Panc1 (cell line): ENCODE measurements at regions not wholly inside any gene's neighbourhood (a gene's known extent, or its start where the extent isn't known, plus 50 kb on each side); places are given as distances from the start of the nearest gene placed in this dataset.
A peak's percentile ranks its signal among the peaks of the same experiment; 100 is the strongest.
"Not testable (repeated sequence)": the region's sequence is repeated elsewhere in the genome, so short reads cannot be mapped to it uniquely, and the experiment has no call there.

ENCODE experiments used
- ATAC-seq: fragments of 200-7000 bp; cut with Tn5 transposase; 2 replicates; pipeline ENCODE4 v1.9.1; 2020; ENCODE audit warnings: mild to moderate bottlenecking, moderate library complexity
- BruUV-seq: library from RNA; stranded (reverse); fragments of 400-500 nt; replicated peaks from 2 replicates; lab custom pipeline; 2021; lab: Mats Ljungman, UMichigan
- CTCF ChIA-PET: fragments of 300-600 bp; sonication (Branson Sonifier 250); formaldehyde crosslinking; loops from one replicate; lab custom pipeline; 2022; ENCODE audit warnings: antibody characterized with exemption; lab: Charles Lee
- POLR2A ChIA-PET: fragments of 300-600 bp; sonication (Branson Sonifier 250); formaldehyde crosslinking; loops from one replicate; lab custom pipeline; 2022; ENCODE audit warnings: antibody characterized with exemption; lab: Charles Lee
- DNase-seq: peaks from one replicate; pipeline ENCODE4 v3.0.0-alpha.2; 2010; ENCODE audit warnings: low read depth, low spot score
- H3K27ac ChIP-seq: 2 replicates; pipeline ENCODE4 v1.5.1; 2011; ENCODE audit warnings: mild to moderate bottlenecking, low read length, inconsistent platforms
- H3K27me3 ChIP-seq: fragments of 200-500 bp; sonication (Bioruptor generic); 2 replicates; pipeline ENCODE4 v1.6.0; 2014; ENCODE audit warnings: low read length, inconsistent platforms; ENCODE audit not compliant: control insufficient read depth, insufficient read depth
- H3K36me3 ChIP-seq: fragments of 200-500 bp; sonication (Bioruptor generic); 2 replicates; pipeline ENCODE4 v1.5.1; 2014; ENCODE audit warnings: inconsistent platforms, mild to moderate bottlenecking, low read length, moderate library complexity; ENCODE audit not compliant: control insufficient read depth, insufficient read depth
- H3K4me1 ChIP-seq: 2 replicates; pipeline ENCODE4 v1.5.1; 2011; ENCODE audit warnings: inconsistent platforms, mild to moderate bottlenecking, low read length, moderate library complexity; ENCODE audit not compliant: control insufficient read depth, insufficient read depth
- H3K4me3 ChIP-seq, 2 experiments: 2 replicates each; pipeline ENCODE4 v1.5.1; 2011 to 2012; ENCODE audit warnings: low read depth in 2 of 2, low read length in 2 of 2, mild to moderate bottlenecking in 2 of 2, inconsistent platforms in 1 of 2, moderate library complexity in 1 of 2
- H3K9me3 ChIP-seq: fragments of 200-500 bp; sonication (Bioruptor generic); 2 replicates; pipeline ENCODE4 v1.5.1; 2014; ENCODE audit warnings: low read depth, mild to moderate bottlenecking, inconsistent platforms, low read length, moderate library complexity; ENCODE audit not compliant: control insufficient read depth, insufficient read depth
- CTCF ChIP-seq: fragments of 450-650 bp; IDR thresholded peaks from 2 replicates; pipeline ENCODE4 v1.5.1; 2017; ENCODE audit warnings: mild to moderate bottlenecking
- POLR2AphosphoS5 ChIP-seq: IDR thresholded peaks from 2 replicates; pipeline ENCODE4 v1.6.1; 2012; ENCODE audit warnings: mild to moderate bottlenecking, low read depth, low read length, moderate library complexity
- REST ChIP-seq, 2 experiments: IDR thresholded peaks; 2 replicates each; pipeline ENCODE4 v1.6.1; 2011 to 2012; ENCODE audit warnings: low read depth in 2 of 2, control low read depth in 1 of 2, low read length in 1 of 2, mild to moderate bottlenecking in 1 of 2, moderate library complexity in 1 of 2; ENCODE audit not compliant: insufficient read depth in 1 of 2
- SIN3A ChIP-seq: IDR thresholded peaks from 2 replicates; pipeline ENCODE4 v1.6.1; 2012; ENCODE audit warnings: low read depth, mild to moderate bottlenecking, low read length, moderate library complexity, borderline replicate concordance; ENCODE audit not compliant: insufficient read depth
- TCF7L2 ChIP-seq: IDR thresholded peaks from 2 replicates; pipeline ENCODE4 v1.6.1; 2011; ENCODE audit warnings: mild to moderate bottlenecking, low read depth, low read length, inconsistent platforms
- in situ Hi-C: cut with HindIII; loops from 2 replicates; pipeline ENCODE4 v1.10.0; 2016; ENCODE audit warnings: low sequenced_read_pairs, low pct_unique_long_range_greater_than_20kb
- intact Hi-C: fragments of 100-400 bp; cut with micrococcal nuclease; formaldehyde crosslinking; loops from one replicate; pipeline ENCODE4 v1.10.0; 2022; ENCODE audit not compliant: unreplicated experiment

- TF ChIP-seq REST (IDR thresholded peaks at IDR 0.05; ENCODE audit: insufficient read depth in 1 of 2, low read depth in 2 of 2, low read length in 1 of 2) (no peak), SIN3A (no peak), TCF7L2 (no peak), POLR2AphosphoS5 (no peak), CTCF (no peak)
- ChIA-PET CTCF (no interaction called here), POLR2A (no interaction called here)
- intact Hi-C loops: no loop called here
- Histone ChIP-seq H3K9me3 (no peaks in the 10 kb centered on the region), H3K27me3 (no peaks in the 10 kb centered on the region; the same call in 1 of the 2 replicates), H3K36me3 (no peaks in the 10 kb centered on the region), H3K4me3 (no peak overlapping the region), H3K27ac (no peak overlapping the region), H3K4me1 (no peaks in the 10 kb centered on the region)
- DNase-seq (no peak), ATAC-seq (no peak)
- in situ Hi-C loops: no loop called here
- BruUV-seq: no TSS peak
Observed at GRCh38 chr14:106635569-106635968, 1109.2 kb downstream of the TMEM121 start.

GRCh38 chr14:106638786-106639452, 1112.5 kb downstream of the TMEM121 start:
- H3K36me3 ChIP-seq, POLR2A ChIA-PET, DNase-seq, intact Hi-C loops, H3K27me3 ChIP-seq, in situ Hi-C loops, H3K9me3 ChIP-seq, H3K4me3 ChIP-seq, CTCF ChIA-PET, ATAC-seq, BruUV-seq, H3K27ac ChIP-seq, H3K4me1 ChIP-seq: not testable (repeated sequence)
- TF ChIP-seq CTCF: peak; percentile 59
